Liver (tissue), 3 donors: ENCODE measurements at regions not wholly inside any gene's neighbourhood (a gene's known extent, or its start where the extent isn't known, plus 50 kb on each side); places are given as distances from the start of the nearest gene placed in this dataset.

Source experiments
- FOXA1 ChIP-seq: IDR thresholded peaks from 2 replicates; pipeline ENCODE4 v1.6.1; 2016; ENCODE audit warnings: antibody characterized with exemption
- GABPA ChIP-seq, 2 donors: IDR thresholded peaks in 1 of 2; conservative IDR thresholded peaks in 1 of 2; 2 replicates each; pipeline ENCODE4 v1.6.1; 2016; ENCODE audit warnings: antibody characterized with exemption in 2 of 2, mild to moderate bottlenecking in 1 of 2, moderate library complexity in 1 of 2
- JUND ChIP-seq, 2 donors: IDR thresholded peaks; 2 replicates each; pipeline ENCODE4 v1.6.1; 2016; ENCODE audit warnings: antibody characterized with exemption in 2 of 2
- RAD21 ChIP-seq, 2 donors: IDR thresholded peaks; 2 replicates each; pipeline ENCODE4 v1.6.1; 2016; ENCODE audit warnings: antibody characterized with exemption in 2 of 2, mild to moderate bottlenecking in 2 of 2
- REST ChIP-seq: IDR thresholded peaks from 2 replicates; pipeline ENCODE4 v1.6.1; 2016; ENCODE audit warnings: antibody characterized with exemption, mild to moderate bottlenecking
- SP1 ChIP-seq: IDR thresholded peaks from 2 replicates; pipeline ENCODE4 v1.6.1; 2018; ENCODE audit warnings: antibody characterized with exemption, mild to moderate bottlenecking
- TAF1 ChIP-seq: conservative IDR thresholded peaks from 2 replicates; pipeline ENCODE4 v1.6.1; 2016; ENCODE audit warnings: antibody characterized with exemption, mild to moderate bottlenecking
- TF ChIP-seq, protein P1 (sequence below): fragments of 150-350 bp; IDR thresholded peaks from 2 replicates; pipeline ENCODE4 v1.5.1; 2017; ENCODE audit warnings: improper control_type of control experiment, low read depth, low read length; ENCODE audit not compliant: missing input control
- TF ChIP-seq, protein P2 (sequence below): IDR thresholded peaks from 2 replicates; pipeline ENCODE4 v1.6.1; 2016; ENCODE audit warnings: antibody characterized with exemption
- donor health status: healthy.
- donor health status: healthy.

DNA sequence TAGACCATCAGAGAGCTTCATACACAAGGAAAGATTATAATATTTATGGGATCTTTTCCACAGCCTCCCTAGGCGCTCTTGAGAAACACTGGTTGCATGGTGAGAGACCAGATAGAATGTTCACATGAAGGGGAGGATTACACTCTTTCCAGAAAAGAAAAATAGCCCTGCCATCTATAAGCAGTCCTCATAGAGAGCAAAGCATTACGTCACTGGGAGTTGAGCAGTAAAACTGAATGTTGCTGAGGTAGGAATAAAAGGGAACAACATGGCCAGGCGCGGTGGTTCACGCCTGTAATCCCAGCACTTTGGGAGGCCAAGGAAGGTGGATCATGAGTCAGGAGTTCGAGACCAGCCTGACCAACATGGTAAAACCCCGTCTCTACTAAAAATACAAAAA, 1934.3 kb downstream of the SUCLG1 start:
- TF ChIP-seq, protein P1, sequence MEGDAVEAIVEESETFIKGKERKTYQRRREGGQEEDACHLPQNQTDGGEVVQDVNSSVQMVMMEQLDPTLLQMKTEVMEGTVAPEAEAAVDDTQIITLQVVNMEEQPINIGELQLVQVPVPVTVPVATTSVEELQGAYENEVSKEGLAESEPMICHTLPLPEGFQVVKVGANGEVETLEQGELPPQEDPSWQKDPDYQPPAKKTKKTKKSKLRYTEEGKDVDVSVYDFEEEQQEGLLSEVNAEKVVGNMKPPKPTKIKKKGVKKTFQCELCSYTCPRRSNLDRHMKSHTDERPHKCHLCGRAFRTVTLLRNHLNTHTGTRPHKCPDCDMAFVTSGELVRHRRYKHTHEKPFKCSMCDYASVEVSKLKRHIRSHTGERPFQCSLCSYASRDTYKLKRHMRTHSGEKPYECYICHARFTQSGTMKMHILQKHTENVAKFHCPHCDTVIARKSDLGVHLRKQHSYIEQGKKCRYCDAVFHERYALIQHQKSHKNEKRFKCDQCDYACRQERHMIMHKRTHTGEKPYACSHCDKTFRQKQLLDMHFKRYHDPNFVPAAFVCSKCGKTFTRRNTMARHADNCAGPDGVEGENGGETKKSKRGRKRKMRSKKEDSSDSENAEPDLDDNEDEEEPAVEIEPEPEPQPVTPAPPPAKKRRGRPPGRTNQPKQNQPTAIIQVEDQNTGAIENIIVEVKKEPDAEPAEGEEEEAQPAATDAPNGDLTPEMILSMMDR: no peak
- no peak for TF ChIP-seq FOXA1
- no peak for TF ChIP-seq REST
- TF ChIP-seq, protein P2, sequence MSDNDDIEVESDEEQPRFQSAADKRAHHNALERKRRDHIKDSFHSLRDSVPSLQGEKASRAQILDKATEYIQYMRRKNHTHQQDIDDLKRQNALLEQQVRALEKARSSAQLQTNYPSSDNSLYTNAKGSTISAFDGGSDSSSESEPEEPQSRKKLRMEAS: no peak
- TF ChIP-seq JUND (IDR thresholded peaks at IDR 0.05): no peak
- TF ChIP-seq TAF1: no peak
- TF ChIP-seq RAD21 (IDR thresholded peaks at IDR 0.05): no peak
- no peak for TF ChIP-seq SP1
- no peak for TF ChIP-seq GABPA (IDR thresholded peaks at IDR 0.05 in 1 of 2, conservative IDR thresholded peaks at IDR 0.05 in 1 of 2)
